ENCODE measurements at regions not wholly inside any gene's neighbourhood (a gene's known extent, or its start where the extent isn't known, plus 50 kb on each side); places are given as distances from the start of the nearest gene placed in this dataset.

DNA sequence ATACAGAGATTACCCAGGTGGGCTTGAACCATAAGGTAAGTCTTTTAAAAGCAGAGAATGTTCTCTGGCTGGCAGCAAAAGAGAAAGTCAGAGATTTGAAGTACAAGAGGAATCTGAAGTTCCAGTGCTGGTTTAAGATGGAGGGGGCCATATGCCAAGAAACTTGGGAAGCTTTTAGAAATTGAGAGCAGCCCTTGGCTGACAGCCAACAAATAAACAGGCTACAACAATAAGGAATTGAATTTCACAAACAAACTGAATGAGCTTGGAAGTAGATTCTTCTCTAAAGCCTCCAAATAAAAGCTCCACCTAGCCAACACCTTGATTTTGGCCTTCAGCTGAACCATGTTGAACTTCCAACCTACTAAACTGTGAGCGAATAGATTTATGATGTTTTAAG lies 85.7 kb downstream of the TRIM42 start:
- Histone ChIP-seq H3K4me2 (no peak overlapping the region), H3K36me3 (ENCODE audit: insufficient read depth) (no peaks in the 10 kb centered on the region), H3K4me1 (ENCODE audit: low read depth, poor library complexity, severe bottlenecking) (peaks cover 78% of the 10 kb centered on the region), H4K20me1 (ENCODE audit: insufficient read depth) (no peaks in the 10 kb centered on the region), H3K9ac (no peak overlapping the region), H3K27ac (no peak overlapping the region), H3K27me3 (ENCODE audit: insufficient read depth, low read depth) (no peaks in the 10 kb centered on the region), H3K4me3 (IDR thresholded peaks at IDR 0.05; ENCODE audit: insufficient read depth, low read depth, low read length) (no peak overlapping the region), H2AFZ (ENCODE audit: low read depth) (no peak overlapping the region), H3K79me2 (ENCODE audit: insufficient read depth, low read depth) (no peaks in the 10 kb centered on the region)
- TF ChIP-seq, protein P1, sequence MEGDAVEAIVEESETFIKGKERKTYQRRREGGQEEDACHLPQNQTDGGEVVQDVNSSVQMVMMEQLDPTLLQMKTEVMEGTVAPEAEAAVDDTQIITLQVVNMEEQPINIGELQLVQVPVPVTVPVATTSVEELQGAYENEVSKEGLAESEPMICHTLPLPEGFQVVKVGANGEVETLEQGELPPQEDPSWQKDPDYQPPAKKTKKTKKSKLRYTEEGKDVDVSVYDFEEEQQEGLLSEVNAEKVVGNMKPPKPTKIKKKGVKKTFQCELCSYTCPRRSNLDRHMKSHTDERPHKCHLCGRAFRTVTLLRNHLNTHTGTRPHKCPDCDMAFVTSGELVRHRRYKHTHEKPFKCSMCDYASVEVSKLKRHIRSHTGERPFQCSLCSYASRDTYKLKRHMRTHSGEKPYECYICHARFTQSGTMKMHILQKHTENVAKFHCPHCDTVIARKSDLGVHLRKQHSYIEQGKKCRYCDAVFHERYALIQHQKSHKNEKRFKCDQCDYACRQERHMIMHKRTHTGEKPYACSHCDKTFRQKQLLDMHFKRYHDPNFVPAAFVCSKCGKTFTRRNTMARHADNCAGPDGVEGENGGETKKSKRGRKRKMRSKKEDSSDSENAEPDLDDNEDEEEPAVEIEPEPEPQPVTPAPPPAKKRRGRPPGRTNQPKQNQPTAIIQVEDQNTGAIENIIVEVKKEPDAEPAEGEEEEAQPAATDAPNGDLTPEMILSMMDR (conservative IDR thresholded peaks at IDR 0.05; ENCODE audit: low read depth, low read length) = no peak

GRCh38 chr3:140765246-140765645 lies 87.4 kb downstream of the TRIM42 start:
- Histone ChIP-seq H3K79me2 (ENCODE audit: insufficient read depth, low read depth) (no peaks in the 10 kb centered on the region), H3K4me3 (IDR thresholded peaks at IDR 0.05; ENCODE audit: insufficient read depth, low read depth, low read length) (no peak overlapping the region), H3K36me3 (ENCODE audit: insufficient read depth) (no peaks in the 10 kb centered on the region), H3K27me3 (ENCODE audit: insufficient read depth, low read depth) (no peaks in the 10 kb centered on the region), H2AFZ (ENCODE audit: low read depth) (0 out of 2 replicates have a peak overlapping the region, but pooled peaks have one; percentile 15), H3K4me1 (ENCODE audit: low read depth, poor library complexity, severe bottlenecking) (peaks cover 64% of the 10 kb centered on the region), H4K20me1 (ENCODE audit: insufficient read depth) (no peaks in the 10 kb centered on the region), H3K27ac (peak overlapping the region; percentile 25; the same call in 1 of the 2 replicates), H3K9ac (no peak overlapping the region; the same call in 1 of the 2 replicates), H3K4me2 (peak overlapping the region; percentile 32)
- TF ChIP-seq, protein P1 (conservative IDR thresholded peaks at IDR 0.05; ENCODE audit: low read depth, low read length) = no peak

DNA sequence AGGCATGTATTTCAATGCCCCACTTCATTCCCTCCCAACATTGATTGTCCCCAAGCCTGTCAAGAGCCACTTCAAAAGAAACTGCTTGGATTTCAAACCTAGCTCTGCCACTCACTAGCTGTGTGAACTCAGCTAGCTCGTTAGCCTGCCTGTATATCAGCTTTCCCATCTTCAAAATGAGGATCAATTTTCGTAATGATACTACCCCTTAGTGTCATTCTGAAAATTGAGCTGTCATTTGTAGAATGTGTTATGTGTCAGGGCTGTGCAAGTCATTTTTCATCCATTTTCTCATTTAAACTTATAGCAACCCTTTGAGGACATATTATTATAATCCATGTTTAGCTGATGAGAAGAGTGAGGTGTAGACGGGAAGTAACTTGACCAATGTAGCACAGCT lies 88.6 kb downstream of the TRIM42 start:
- Histone ChIP-seq H3K79me2 (ENCODE audit: insufficient read depth, low read depth) (no peaks in the 10 kb centered on the region), H3K4me2 (no peak overlapping the region), H3K27ac (no peak overlapping the region), H3K36me3 (ENCODE audit: insufficient read depth) (no peaks in the 10 kb centered on the region), H2AFZ (ENCODE audit: low read depth) (no peak overlapping the region), H3K27me3 (ENCODE audit: insufficient read depth, low read depth) (no peaks in the 10 kb centered on the region), H3K9ac (no peak overlapping the region), H4K20me1 (ENCODE audit: insufficient read depth) (no peaks in the 10 kb centered on the region), H3K4me3 (IDR thresholded peaks at IDR 0.05; ENCODE audit: insufficient read depth, low read depth, low read length) (no peak overlapping the region), H3K4me1 (ENCODE audit: low read depth, poor library complexity, severe bottlenecking) (peaks cover 57% of the 10 kb centered on the region)
- TF ChIP-seq, protein P1 (conservative IDR thresholded peaks at IDR 0.05; ENCODE audit: low read depth, low read length) = no peak

- Histone ChIP-seq H3K27ac (no peak overlapping the region), H4K20me1 (ENCODE audit: insufficient read depth) (no peaks in the 10 kb centered on the region), H2AFZ (ENCODE audit: low read depth) (no peak overlapping the region), H3K79me2 (ENCODE audit: insufficient read depth, low read depth) (no peaks in the 10 kb centered on the region), H3K4me3 (IDR thresholded peaks at IDR 0.05; ENCODE audit: insufficient read depth, low read depth, low read length) (no peak overlapping the region), H3K36me3 (ENCODE audit: insufficient read depth) (no peaks in the 10 kb centered on the region), H3K9ac (no peak overlapping the region), H3K4me1 (ENCODE audit: low read depth, poor library complexity, severe bottlenecking) (peaks cover 46% of the 10 kb centered on the region), H3K27me3 (ENCODE audit: insufficient read depth, low read depth) (no peaks in the 10 kb centered on the region), H3K4me2 (no peak overlapping the region)
- TF ChIP-seq, protein P1 (conservative IDR thresholded peaks at IDR 0.05; ENCODE audit: low read depth, low read length) = no peak
Observed at GRCh38 chr3:140767566-140767965, 89.7 kb downstream of the TRIM42 start.

Data from KMS-11 (cell line).